RWPE1 (cell line): ENCODE measurements at regions not wholly inside any gene's neighbourhood (a gene's known extent, or its start where the extent isn't known, plus 50 kb on each side); places are given as distances from the start of the nearest gene placed in this dataset.

Experiments used
- CTCF ChIA-PET: fragments of 350-600 bp; sonication (Branson Sonifier 250); formaldehyde crosslinking; extraction: SDS; loops from one replicate; lab custom pipeline; 2021; lab: Yijun Ruan, JAX
- POLR2A ChIA-PET: fragments of 400-600 bp; formaldehyde crosslinking; extraction: SDS; loops from one replicate; lab custom pipeline; 2020; ENCODE audit warnings: antibody characterized with exemption; ENCODE audit not compliant: low non-redundant PET; lab: Yijun Ruan, JAX
- DNase-seq: peaks from one replicate; pipeline ENCODE4 v3.0.0; 2012; ENCODE audit warnings: low spot score
- H3K27ac ChIP-seq: fragments of 450-650 bp; 2 replicates; pipeline ENCODE4 v1.5.1; 2017
- TF ChIP-seq, protein P1 (sequence below): fragments of 450-650 bp; conservative IDR thresholded peaks from 2 replicates; pipeline ENCODE4 v1.5.1; 2017; ENCODE audit warnings: low read depth, mild to moderate bottlenecking

GRCh38 chr20:4366076-4366475 lies 117.0 kb upstream of the ADRA1D start:
- CTCF ChIA-PET, result no interaction called here
- TF ChIP-seq, protein P1, sequence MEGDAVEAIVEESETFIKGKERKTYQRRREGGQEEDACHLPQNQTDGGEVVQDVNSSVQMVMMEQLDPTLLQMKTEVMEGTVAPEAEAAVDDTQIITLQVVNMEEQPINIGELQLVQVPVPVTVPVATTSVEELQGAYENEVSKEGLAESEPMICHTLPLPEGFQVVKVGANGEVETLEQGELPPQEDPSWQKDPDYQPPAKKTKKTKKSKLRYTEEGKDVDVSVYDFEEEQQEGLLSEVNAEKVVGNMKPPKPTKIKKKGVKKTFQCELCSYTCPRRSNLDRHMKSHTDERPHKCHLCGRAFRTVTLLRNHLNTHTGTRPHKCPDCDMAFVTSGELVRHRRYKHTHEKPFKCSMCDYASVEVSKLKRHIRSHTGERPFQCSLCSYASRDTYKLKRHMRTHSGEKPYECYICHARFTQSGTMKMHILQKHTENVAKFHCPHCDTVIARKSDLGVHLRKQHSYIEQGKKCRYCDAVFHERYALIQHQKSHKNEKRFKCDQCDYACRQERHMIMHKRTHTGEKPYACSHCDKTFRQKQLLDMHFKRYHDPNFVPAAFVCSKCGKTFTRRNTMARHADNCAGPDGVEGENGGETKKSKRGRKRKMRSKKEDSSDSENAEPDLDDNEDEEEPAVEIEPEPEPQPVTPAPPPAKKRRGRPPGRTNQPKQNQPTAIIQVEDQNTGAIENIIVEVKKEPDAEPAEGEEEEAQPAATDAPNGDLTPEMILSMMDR, result no peak
- POLR2A ChIA-PET, result no interaction called here
- peak; percentile 14 for DNase-seq
- H3K27ac ChIP-seq, result peak overlapping the region; percentile 32; the same call in 1 of the 2 replicates

- H3K27ac ChIP-seq, result no peak overlapping the region
- DNase-seq, result no peak
- CTCF ChIA-PET, result no interaction called here
- POLR2A ChIA-PET, result no interaction called here
- TF ChIP-seq, protein P1, result no peak
These were observed 109.5 kb upstream of the ADRA1D start for GRCh38 chr20:4358552-4358951.

DNA sequence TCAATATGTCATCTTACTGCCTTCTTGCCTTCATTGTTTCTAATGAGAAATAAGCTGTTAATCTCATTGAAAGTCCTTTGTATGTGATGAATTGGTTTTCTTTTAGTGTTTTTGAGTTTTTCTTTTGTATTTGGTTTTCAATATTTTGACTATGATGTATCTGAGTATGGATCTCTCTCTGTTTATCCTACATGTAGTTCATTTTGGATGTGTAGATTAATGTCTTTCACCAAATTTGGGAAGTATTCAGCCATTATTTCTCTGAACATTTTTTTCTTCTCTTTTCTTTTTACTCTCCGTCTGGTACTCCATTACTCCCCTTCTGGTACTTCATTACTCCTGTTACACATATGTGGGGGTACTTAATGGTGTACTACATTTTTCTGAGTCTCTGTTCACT lies 103.3 kb upstream of the ADRA1D start:
- ChIA-PET POLR2A (no interaction called here), CTCF (no interaction called here)
- TF ChIP-seq, protein P1, result no peak
- no peak overlapping the region for H3K27ac ChIP-seq
- DNase-seq, result no peak

DNA sequence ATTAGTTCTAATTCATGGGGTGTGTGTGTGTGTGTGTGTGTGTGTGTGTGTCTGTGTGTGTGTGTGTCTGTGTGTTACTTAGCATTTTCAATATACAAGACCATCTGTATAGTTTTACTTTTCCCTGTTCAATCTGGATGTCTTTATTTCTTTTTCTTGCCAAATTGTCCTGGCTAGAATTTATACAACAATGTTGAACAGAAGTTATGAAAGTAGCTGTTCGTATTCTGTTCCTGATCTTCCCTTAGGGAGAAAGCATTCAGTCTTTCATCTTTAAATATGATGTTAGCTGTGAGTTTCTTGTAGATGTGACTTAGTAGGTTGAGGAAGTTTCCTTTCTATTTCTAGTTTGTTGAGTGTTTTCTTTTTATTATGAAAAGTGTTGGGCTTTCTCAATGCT lies 101.0 kb upstream of the ADRA1D start:
- CTCF ChIA-PET, result no interaction called here
- POLR2A ChIA-PET, result no interaction called here
- no peak for DNase-seq
- no peak overlapping the region for H3K27ac ChIP-seq
- TF ChIP-seq, protein P1, result no peak

DNA sequence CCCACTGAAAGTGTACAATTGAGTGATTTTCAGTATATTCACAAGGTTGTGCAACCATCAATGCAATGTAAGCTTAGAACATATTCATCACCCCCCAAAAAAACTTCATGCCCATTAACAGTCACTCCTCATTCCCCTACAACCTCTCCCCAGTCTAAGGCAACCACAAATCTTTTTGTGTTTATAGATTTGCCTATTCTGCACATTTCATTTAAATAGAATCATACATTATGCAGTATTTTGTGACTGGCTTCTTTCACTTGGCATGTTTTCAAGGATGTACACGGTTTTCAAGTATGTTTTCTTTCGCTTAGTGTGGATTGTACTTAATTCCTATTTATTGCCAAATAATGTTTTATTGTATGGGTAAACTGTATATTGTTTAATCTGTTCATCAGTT lies 95.6 kb upstream of the ADRA1D start:
- H3K27ac ChIP-seq, result no peak overlapping the region

DNA sequence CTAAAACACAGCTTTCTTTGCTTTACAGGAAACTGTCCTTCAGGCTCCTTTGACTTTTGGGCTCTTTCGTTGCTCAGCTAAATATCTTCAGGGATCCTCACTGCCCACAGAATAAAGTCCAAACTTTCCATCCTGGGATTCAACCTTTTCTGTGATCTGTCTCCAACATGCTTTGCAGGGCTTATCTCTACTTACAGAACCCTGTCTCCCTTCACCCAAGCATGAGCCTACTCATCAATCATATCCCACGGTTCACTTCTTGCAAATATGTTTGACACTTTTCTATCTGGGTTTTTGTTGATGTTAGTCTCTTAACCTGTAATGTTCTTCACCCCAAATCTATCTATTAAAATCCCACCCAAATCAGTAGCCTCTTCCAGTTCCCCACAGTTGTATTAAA lies 93.5 kb upstream of the ADRA1D start:
- TF ChIP-seq, protein P1, result no peak
- ChIA-PET CTCF (interaction anchor here (0.7 kb wide), 1 partner anchor 20 kb away, joined by 5 read pairs; no protein-coding TSS in a partner anchor), POLR2A (no interaction called here)
- H3K27ac ChIP-seq, result no peak overlapping the region
- no peak for DNase-seq

More for the DNA sequence above, 95.6 kb upstream of the ADRA1D start:
- ChIA-PET CTCF (interaction anchor here (0.6 to 1.5 kb wide), 3 partner anchors 31 to 240 kb away, joined by 3 to 4 read pairs (median 4); no protein-coding TSS in a partner anchor), POLR2A (no interaction called here)
- TF ChIP-seq, protein P1, result no peak
- DNase-seq, result no peak
